ENCODE measurements at regions not wholly inside any gene's neighbourhood (a gene's known extent, or its start where the extent isn't known, plus 50 kb on each side); places are given as distances from the start of the nearest gene placed in this dataset.

DNA sequence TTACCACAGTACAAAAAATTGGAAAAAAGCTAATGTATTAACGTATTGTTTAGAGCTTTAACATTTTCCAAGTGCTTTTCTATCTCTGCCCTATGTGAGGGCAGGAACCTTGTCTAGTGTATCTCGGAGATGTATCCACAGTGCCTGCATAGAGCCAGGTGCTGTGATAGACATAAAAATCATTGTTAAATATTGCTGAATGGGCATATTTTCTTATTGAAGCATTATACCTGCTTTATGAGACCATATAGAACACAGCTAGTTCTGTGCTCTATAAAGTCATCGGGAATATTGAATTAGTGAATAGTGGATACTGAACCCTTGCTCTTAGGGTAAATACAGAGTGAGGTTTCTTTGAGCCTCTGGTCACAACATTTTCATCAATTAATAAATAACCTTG lies 163.0 kb downstream of the RNF144B start:
- Histone ChIP-seq H3K27me3 (ENCODE audit: control insufficient read depth in 2 of 2, insufficient read depth in 1 of 2, low read length in 1 of 2) (no peaks in the 10 kb centered on the region), H3K4me1 (ENCODE audit: control insufficient read depth in 2 of 2, insufficient read depth in 2 of 2, low read length in 2 of 2) (no peaks in the 10 kb centered on the region), H3K27ac (ENCODE audit: low read depth in 1 of 2, low read length in 1 of 2) (no peak overlapping the region), H3K4me3 (ENCODE audit: low read length in 2 of 2) (no peak overlapping the region), H3K9me3 (ENCODE audit: control insufficient read depth in 2 of 2, insufficient read depth in 1 of 2, low read length in 1 of 2) (no peaks in the 10 kb centered on the region), H3K36me3 (ENCODE audit: control insufficient read depth in 2 of 2, insufficient read depth in 2 of 2, low read length in 1 of 2) (no peaks in the 10 kb centered on the region)
- DNase-seq (ENCODE audit: low read depth in 6 of 9, low spot score in 9 of 9): no peak
- 97% methylated on average over 3 of the region's 3 CpGs for WGBS

DNA sequence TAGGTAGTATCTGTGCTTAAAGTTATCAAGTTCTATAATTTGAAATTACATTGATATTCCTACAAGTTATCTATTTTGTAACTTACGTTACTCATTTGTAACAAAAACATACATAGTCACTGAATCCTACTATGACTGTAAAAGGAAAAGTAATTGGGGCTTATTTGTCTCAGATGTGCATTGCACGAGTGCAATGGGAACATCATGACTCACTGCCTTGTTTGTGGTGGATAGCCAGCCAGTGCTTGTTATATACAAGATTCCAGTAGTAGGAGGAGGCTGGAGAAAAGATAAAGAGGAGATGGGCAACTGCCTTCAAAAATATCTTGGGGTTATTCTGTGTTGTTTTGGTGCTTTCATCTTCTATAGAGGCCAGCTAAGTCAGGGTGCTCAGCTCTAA lies 164.1 kb downstream of the RNF144B start:
- no peak for DNase-seq (ENCODE audit: low read depth in 6 of 9, low spot score in 9 of 9)
- H3K27ac ChIP-seq (ENCODE audit: low read depth in 1 of 2, low read length in 1 of 2): no peak overlapping the region
- H3K9me3 ChIP-seq (ENCODE audit: control insufficient read depth in 2 of 2, insufficient read depth in 1 of 2, low read length in 1 of 2): no peaks in the 10 kb centered on the region
- WGBS: 92% methylated on average over 2 of the region's 2 CpGs
- no peak overlapping the region for H3K4me3 ChIP-seq (ENCODE audit: low read length in 2 of 2)
- H3K27me3 ChIP-seq (ENCODE audit: control insufficient read depth in 2 of 2, insufficient read depth in 1 of 2, low read length in 1 of 2): no peaks in the 10 kb centered on the region
- H3K36me3 ChIP-seq (ENCODE audit: control insufficient read depth in 2 of 2, insufficient read depth in 2 of 2, low read length in 1 of 2): no peaks in the 10 kb centered on the region
- H3K4me1 ChIP-seq (ENCODE audit: control insufficient read depth in 2 of 2, insufficient read depth in 2 of 2, low read length in 2 of 2): no peaks in the 10 kb centered on the region

DNA sequence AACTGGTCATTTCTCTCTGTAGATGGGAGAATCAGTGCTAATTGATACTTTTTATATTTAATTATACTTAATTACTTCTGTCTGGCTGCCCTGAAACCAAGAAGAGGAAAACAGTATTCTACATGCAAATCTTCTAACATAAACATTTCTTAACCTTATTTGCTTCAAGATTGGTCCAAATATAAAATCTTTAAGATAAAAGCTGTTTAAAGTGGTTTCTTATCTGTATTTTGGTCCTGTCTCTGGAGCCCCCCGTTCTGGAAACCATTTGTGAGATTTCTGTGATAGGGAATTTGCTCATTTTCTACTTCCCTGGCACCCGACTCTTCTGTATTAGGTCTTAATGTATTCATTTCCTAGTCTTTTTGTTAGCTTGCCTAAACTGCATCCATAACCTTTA lies 168.6 kb downstream of the RNF144B start:
- H3K27ac ChIP-seq (ENCODE audit: low read depth in 1 of 2, low read length in 1 of 2): no peak overlapping the region
- no peak overlapping the region for H3K4me3 ChIP-seq (ENCODE audit: low read length in 2 of 2)
- no peak for DNase-seq (ENCODE audit: low read depth in 6 of 9, low spot score in 9 of 9)
- H3K36me3 ChIP-seq (ENCODE audit: control insufficient read depth in 2 of 2, insufficient read depth in 2 of 2, low read length in 1 of 2): no peaks in the 10 kb centered on the region
- 80% methylated on average over 2 of the region's 2 CpGs for WGBS
- no peaks in the 10 kb centered on the region for H3K4me1 ChIP-seq (ENCODE audit: control insufficient read depth in 2 of 2, insufficient read depth in 2 of 2, low read length in 2 of 2)
- no peaks in the 10 kb centered on the region for H3K27me3 ChIP-seq (ENCODE audit: control insufficient read depth in 2 of 2, insufficient read depth in 1 of 2, low read length in 1 of 2)
- no peaks in the 10 kb centered on the region for H3K9me3 ChIP-seq (ENCODE audit: control insufficient read depth in 2 of 2, insufficient read depth in 1 of 2, low read length in 1 of 2)

DNA sequence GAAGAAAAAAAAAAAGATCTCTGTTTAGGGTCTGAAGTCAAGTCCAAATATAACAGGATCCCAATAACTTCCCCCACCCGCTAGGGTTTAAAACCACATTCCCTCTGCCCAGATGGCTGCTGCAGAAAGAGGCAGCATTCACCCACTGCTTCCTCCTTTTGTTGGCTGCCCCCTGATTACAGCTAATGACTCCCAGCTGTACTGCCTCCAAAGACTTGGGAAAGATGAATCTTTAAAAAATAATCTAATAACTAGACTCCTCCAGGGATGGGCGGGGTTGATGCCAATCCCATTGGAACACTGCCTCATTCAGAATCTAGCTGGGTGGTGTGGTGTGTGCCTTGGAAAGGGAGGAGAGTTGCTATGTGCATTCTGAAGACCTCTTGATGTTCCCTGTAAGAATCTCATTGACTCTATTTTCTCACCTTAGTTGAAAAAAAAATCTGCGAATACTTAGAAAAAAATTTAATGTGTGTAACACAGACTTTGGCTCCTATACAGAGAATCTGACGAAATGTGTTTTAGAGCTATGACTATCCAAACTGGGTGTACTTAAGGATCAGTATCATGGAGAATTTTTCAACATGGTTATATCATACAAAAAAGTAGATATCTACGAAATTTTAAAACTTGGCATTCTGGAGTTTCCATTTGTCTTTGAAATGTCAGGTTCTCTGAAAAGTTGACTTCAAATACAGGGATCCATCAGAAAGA lies 174.0 kb downstream of the RNF144B start:
- Histone ChIP-seq H3K27ac (ENCODE audit: low read depth in 1 of 2, low read length in 1 of 2) (no peak overlapping the region), H3K4me1 (ENCODE audit: control insufficient read depth in 2 of 2, insufficient read depth in 2 of 2, low read length in 2 of 2) (no peaks in the 10 kb centered on the region), H3K9me3 (ENCODE audit: control insufficient read depth in 2 of 2, insufficient read depth in 1 of 2, low read length in 1 of 2) (peaks cover 0 to 5% of the 10 kb centered on the region in 2 donors), H3K27me3 (ENCODE audit: control insufficient read depth in 2 of 2, insufficient read depth in 1 of 2, low read length in 1 of 2) (no peaks in the 10 kb centered on the region), H3K4me3 (ENCODE audit: low read length in 2 of 2) (no peak overlapping the region), H3K36me3 (ENCODE audit: control insufficient read depth in 2 of 2, insufficient read depth in 2 of 2, low read length in 1 of 2) (no peaks in the 10 kb centered on the region)
- no peak for DNase-seq (ENCODE audit: low read depth in 6 of 9, low spot score in 9 of 9)
- 72% methylated on average over 5 of the region's 5 CpGs for WGBS

DNA sequence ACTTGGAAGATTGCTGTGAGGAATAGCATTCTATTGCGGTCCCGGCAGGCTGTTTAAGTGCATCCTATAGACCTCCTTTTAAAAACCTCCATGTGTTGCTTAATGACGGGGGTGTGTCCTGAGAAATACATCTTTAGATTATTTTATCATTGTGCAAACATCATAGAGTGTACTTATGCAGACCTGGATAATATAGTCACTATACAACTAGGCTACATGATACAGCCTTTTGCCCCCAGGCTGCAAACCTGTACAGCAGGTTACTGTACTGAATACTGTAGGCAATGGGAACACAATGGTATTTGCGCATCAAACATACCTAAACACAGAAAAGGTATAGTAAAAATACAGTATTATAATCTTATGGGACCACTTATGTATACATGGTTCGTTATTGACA lies 175.6 kb downstream of the RNF144B start:
- Histone ChIP-seq H3K27me3 (ENCODE audit: control insufficient read depth in 2 of 2, insufficient read depth in 1 of 2, low read length in 1 of 2) (no peaks in the 10 kb centered on the region), H3K9me3 (ENCODE audit: control insufficient read depth in 2 of 2, insufficient read depth in 1 of 2, low read length in 1 of 2) (peaks cover 0 to 5% of the 10 kb centered on the region in 2 donors), H3K4me3 (ENCODE audit: low read length in 2 of 2) (no peak overlapping the region), H3K4me1 (ENCODE audit: control insufficient read depth in 2 of 2, insufficient read depth in 2 of 2, low read length in 2 of 2) (no peaks in the 10 kb centered on the region), H3K36me3 (ENCODE audit: control insufficient read depth in 2 of 2, insufficient read depth in 2 of 2, low read length in 1 of 2) (no peaks in the 10 kb centered on the region), H3K27ac (ENCODE audit: low read depth in 1 of 2, low read length in 1 of 2) (no peak overlapping the region)
- 96% methylated on average over 5 of the region's 5 CpGs for WGBS
- no peak for DNase-seq (ENCODE audit: low read depth in 6 of 9, low spot score in 9 of 9)

DNA sequence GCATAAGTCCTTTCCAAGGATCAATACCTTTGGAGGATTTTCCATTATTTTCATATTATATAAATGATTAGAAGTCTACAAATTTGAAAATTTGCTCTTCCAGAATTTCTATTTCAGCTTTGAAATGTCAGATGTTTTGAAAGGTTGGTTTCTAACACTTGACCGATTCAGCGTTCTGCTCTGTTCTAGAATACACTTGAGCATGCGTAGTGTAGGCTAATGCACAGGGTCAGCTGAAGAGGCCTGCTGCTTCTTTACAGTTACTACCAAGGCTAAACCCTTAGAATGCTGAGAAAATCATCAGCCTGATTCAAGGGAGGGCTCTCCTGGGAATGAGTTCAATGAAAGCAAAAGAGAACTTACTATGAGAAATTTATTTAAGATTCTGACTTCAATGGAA lies 177.6 kb downstream of the RNF144B start:
- H3K4me3 ChIP-seq (ENCODE audit: low read length in 2 of 2): no peak overlapping the region
- H3K9me3 ChIP-seq (ENCODE audit: control insufficient read depth in 2 of 2, insufficient read depth in 1 of 2, low read length in 1 of 2): peaks cover 0 to 5% of the 10 kb centered on the region in 2 donors
- H3K27ac ChIP-seq (ENCODE audit: low read depth in 1 of 2, low read length in 1 of 2): no peak overlapping the region
- 99% methylated on average over 3 of the region's 3 CpGs for WGBS
- H3K27me3 ChIP-seq (ENCODE audit: control insufficient read depth in 2 of 2, insufficient read depth in 1 of 2, low read length in 1 of 2): no peaks in the 10 kb centered on the region
- DNase-seq (ENCODE audit: low read depth in 6 of 9, low spot score in 9 of 9): no peak
- no peaks in the 10 kb centered on the region for H3K4me1 ChIP-seq (ENCODE audit: control insufficient read depth in 2 of 2, insufficient read depth in 2 of 2, low read length in 2 of 2)
- H3K36me3 ChIP-seq (ENCODE audit: control insufficient read depth in 2 of 2, insufficient read depth in 2 of 2, low read length in 1 of 2): no peaks in the 10 kb centered on the region

DNA sequence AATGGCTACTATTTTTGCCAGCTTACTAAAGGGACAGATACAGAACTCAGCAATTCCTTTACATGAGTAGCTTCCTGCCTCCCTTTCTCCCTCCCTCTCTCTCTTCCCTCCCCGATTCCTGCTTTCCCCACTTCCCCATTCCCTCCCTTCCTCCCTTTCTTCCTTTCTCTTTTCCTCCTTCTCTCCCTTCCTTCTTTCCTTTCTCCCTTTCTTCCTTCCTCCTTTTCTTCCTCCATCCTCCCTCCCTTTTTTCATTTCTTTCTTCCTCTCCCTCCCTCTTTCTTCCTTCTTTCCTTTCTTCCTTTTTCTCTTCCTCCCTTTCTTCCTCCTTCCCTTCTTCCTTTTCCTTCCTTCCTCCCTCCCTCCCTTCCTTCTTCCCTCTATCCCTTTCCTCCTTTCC lies 178.1 kb downstream of the RNF144B start:
- no peak overlapping the region for H3K4me3 ChIP-seq (ENCODE audit: low read length in 2 of 2)
- no peaks in the 10 kb centered on the region for H3K27me3 ChIP-seq (ENCODE audit: control insufficient read depth in 2 of 2, insufficient read depth in 1 of 2, low read length in 1 of 2)
- DNase-seq (ENCODE audit: low read depth in 6 of 9, low spot score in 9 of 9): no peak
- no peaks in the 10 kb centered on the region for H3K4me1 ChIP-seq (ENCODE audit: control insufficient read depth in 2 of 2, insufficient read depth in 2 of 2, low read length in 2 of 2)
- H3K27ac ChIP-seq (ENCODE audit: low read depth in 1 of 2, low read length in 1 of 2): no peak overlapping the region
- H3K36me3 ChIP-seq (ENCODE audit: control insufficient read depth in 2 of 2, insufficient read depth in 2 of 2, low read length in 1 of 2): no peaks in the 10 kb centered on the region
- WGBS: 79% methylated on average over 1 of the region's 1 CpG
- peaks cover 0 to 5% of the 10 kb centered on the region in 2 donors for H3K9me3 ChIP-seq (ENCODE audit: control insufficient read depth in 2 of 2, insufficient read depth in 1 of 2, low read length in 1 of 2)

DNA sequence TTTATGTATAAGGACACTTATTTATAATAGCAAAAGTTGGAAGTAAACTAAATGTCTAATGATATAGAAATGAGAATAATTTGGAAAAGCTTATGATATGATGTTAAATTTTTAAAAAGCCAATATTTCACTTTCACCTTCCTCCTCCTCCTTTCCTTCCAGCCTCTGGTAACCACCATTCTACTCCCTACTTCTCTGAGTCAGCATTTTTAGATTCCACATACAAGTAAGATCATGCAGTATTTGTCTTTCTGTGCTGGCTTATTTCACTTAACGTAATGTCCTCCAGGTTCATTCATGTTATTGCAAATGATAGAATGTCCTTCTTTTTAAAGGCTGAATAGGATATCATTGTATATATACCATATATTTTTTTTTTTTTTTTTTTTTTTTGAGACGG lies 180.2 kb downstream of the RNF144B start:
- Histone ChIP-seq H3K27me3 (ENCODE audit: control insufficient read depth in 2 of 2, insufficient read depth in 1 of 2, low read length in 1 of 2) (no peaks in the 10 kb centered on the region), H3K4me3 (ENCODE audit: low read length in 2 of 2) (no peak overlapping the region), H3K27ac (ENCODE audit: low read depth in 1 of 2, low read length in 1 of 2) (no peak overlapping the region), H3K4me1 (ENCODE audit: control insufficient read depth in 2 of 2, insufficient read depth in 2 of 2, low read length in 2 of 2) (no peaks in the 10 kb centered on the region), H3K9me3 (ENCODE audit: control insufficient read depth in 2 of 2, insufficient read depth in 1 of 2, low read length in 1 of 2) (peaks cover 0 to 5% of the 10 kb centered on the region in 2 donors), H3K36me3 (ENCODE audit: control insufficient read depth in 2 of 2, insufficient read depth in 2 of 2, low read length in 1 of 2) (no peaks in the 10 kb centered on the region)
- 99% methylated on average over 2 of the region's 2 CpGs for WGBS
- no peak for DNase-seq (ENCODE audit: low read depth in 6 of 9, low spot score in 9 of 9)

DNA sequence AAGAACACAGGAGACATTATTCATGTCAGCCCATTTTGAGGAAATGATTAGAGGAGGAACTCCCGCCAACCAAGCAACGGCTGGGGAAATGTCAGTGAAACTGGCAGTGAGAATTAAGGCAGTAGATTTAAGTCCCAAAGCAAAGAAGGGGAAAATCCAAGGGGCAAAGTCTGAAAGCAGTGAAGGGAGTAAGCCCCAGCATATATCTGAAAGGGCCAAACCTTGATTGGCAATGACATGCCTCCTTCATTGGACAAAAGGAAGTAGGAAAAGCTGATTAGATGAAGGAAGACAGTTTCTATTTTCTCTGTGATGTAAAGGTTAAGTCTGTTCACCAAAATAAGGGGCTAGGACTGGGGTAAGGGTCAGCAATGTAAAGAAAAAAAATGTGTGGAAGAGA lies 190.3 kb downstream of the RNF144B start:
- no peaks in the 10 kb centered on the region for H3K27me3 ChIP-seq (ENCODE audit: control insufficient read depth in 2 of 2, insufficient read depth in 1 of 2, low read length in 1 of 2)
- H3K36me3 ChIP-seq (ENCODE audit: control insufficient read depth in 2 of 2, insufficient read depth in 2 of 2, low read length in 1 of 2): no peaks in the 10 kb centered on the region
- no peaks in the 10 kb centered on the region for H3K9me3 ChIP-seq (ENCODE audit: control insufficient read depth in 2 of 2, insufficient read depth in 1 of 2, low read length in 1 of 2)
- no peak for DNase-seq (ENCODE audit: low read depth in 6 of 9, low spot score in 9 of 9)
- no peaks in the 10 kb centered on the region for H3K4me1 ChIP-seq (ENCODE audit: control insufficient read depth in 2 of 2, insufficient read depth in 2 of 2, low read length in 2 of 2)
- WGBS: 25% methylated on average over 2 of the region's 2 CpGs
- H3K4me3 ChIP-seq (ENCODE audit: low read length in 2 of 2): no peak overlapping the region
- no peak overlapping the region for H3K27ac ChIP-seq (ENCODE audit: low read depth in 1 of 2, low read length in 1 of 2)

All from thymus (tissue), 11 donors.